ENCODE measurements at regions not wholly inside any gene's neighbourhood (a gene's known extent, or its start where the extent isn't known, plus 50 kb on each side); places are given as distances from the start of the nearest gene placed in this dataset.

DNA sequence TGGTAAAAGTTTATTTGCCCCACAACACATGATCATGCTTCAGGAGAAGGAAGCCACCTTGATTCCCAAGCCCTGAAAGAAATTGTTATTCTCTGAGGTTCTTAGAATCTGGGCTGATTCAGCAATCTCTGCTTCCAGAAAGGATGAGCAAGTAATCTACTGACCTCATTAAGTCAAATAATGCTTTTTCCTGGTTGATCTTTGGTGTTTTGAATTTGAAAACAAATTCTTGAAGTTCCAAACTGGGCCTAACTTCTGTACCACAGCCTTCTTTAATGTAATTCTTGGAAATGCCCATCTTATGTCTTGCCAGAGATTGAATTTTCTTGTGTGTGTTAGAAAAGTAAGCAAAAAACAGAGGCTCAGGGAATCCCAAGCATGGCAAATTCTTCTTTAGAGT lies 319.2 kb upstream of the DDHD1 start:
- DNase-seq (ENCODE audit: low read depth in 4 of 4, low spot score in 1 of 4), result no peak

- DNase-seq (ENCODE audit: low read depth in 4 of 4, low spot score in 1 of 4), result no peak
Measured at GRCh38 chr14:53470351-53471043, 317.4 kb upstream of the DDHD1 start.

GRCh38 chr14:53468876-53469275 lies 315.8 kb upstream of the DDHD1 start:
- no peak for DNase-seq (ENCODE audit: low read depth in 4 of 4, low spot score in 1 of 4)

GRCh38 chr14:53464376-53464775 lies 311.3 kb upstream of the DDHD1 start:
- no peak for DNase-seq (ENCODE audit: low read depth in 4 of 4, low spot score in 1 of 4)

GRCh38 chr14:53462931-53463778 lies 310.0 kb upstream of the DDHD1 start:
- no peak for DNase-seq (ENCODE audit: low read depth in 4 of 4, low spot score in 1 of 4)

GRCh38 chr14:53461858-53462257 lies 308.7 kb upstream of the DDHD1 start:
- no peak for DNase-seq (ENCODE audit: low read depth in 4 of 4, low spot score in 1 of 4)

DNA sequence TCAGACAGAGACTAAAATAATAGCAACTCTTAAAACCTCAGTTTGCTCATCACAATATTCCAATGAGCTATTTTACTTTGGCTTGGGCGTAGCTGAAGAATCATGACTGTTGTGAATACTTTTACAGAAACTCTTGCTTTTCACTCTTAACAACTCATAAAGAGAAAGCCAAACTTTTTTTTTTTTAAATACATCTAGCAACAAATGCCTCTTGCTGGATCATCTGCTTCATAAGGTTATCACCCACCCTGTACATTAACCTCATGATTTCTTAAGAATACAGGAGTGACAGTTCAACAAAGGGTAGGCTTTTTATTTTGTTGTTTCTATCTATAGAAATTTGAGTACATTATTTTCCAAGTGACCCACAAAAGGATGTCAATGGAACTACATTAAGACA lies 307.4 kb upstream of the DDHD1 start:
- DNase-seq (ENCODE audit: low read depth in 4 of 4, low spot score in 1 of 4), result no peak

- DNase-seq (ENCODE audit: low read depth in 4 of 4, low spot score in 1 of 4), result no peak
Measured at GRCh38 chr14:53458368-53458814, 305.3 kb upstream of the DDHD1 start.

GRCh38 chr14:53456931-53457330 lies 303.8 kb upstream of the DDHD1 start:
- no peak for DNase-seq (ENCODE audit: low read depth in 4 of 4, low spot score in 1 of 4)

GRCh38 chr14:53452005-53452673 lies 299.0 kb upstream of the DDHD1 start:
- DNase-seq (ENCODE audit: low read depth in 4 of 4, low spot score in 1 of 4), result no peak

GRCh38 chr14:53450871-53451270 lies 297.7 kb upstream of the DDHD1 start:
- DNase-seq (ENCODE audit: low read depth in 4 of 4, low spot score in 1 of 4), result no peak

DNA sequence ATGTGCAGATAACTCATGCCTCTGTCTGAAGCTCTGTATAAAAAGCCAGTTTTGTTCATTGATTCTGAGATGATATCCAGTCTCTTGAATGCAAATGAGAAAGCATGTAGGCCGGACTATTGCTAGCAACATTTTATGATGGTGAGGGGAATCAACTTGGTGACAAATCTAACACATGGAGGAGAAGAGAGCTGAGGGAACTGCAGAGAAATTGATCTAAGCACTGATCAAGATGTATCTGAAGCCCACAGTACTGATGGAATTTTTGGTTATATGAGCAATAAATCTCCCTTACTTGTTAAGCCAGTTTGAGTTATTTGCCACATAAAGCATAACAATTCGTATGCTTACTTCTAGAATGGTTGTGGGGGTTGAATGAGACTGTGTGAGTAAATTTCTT lies 295.6 kb upstream of the DDHD1 start:
- DNase-seq (ENCODE audit: low read depth in 4 of 4, low spot score in 1 of 4), result no peak

DNA sequence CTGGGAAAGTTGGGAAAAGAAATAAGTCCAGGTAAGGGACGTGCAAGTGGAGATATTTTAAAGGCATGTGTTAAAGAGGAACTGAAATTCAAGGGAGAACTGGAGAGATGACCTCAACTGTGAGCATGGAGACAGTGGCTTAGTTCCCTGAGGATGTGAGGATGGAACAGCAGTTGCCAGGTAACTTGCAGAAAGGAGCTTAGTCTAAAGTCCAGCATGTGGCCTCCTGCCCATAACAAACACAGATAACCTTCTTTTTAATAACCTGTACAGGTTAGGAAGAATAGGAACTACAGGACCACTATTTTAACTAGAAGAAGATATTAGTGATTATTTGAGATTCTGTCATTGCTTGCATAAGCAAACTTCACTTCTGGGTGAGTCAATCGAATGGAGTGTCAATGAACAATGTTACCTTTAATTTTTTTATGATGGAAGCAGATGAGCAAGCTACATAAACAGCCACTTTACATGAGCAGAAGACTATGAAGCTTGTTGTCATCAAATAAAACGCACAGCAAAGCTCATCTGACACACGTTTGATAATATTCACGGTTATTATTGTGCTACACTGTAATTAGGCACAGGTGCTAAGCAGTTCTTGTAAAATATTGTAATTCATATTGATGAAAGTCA lies 291.7 kb upstream of the DDHD1 start:
- no peak for DNase-seq (ENCODE audit: low read depth in 4 of 4, low spot score in 1 of 4)

DNA sequence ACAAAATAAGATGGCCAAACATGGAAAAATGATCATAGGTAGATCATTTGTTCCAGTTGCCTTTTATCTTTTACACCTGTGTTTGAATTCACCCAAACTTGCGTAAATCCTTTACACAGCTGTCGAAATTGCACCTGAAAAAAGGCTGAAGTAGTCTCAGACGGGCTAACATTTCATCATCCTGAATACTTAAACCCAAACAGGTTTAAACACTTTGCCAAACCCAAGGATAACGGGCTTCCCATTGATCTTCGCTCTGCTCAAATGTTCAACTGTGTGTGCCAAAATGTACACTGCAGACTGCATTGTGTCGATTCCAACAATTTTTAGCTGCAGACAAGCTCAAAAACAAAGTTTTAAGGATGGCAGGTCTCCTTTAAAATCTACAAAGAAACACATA lies 288.7 kb upstream of the DDHD1 start:
- no peak for DNase-seq (ENCODE audit: low read depth in 4 of 4, low spot score in 1 of 4)

DNA sequence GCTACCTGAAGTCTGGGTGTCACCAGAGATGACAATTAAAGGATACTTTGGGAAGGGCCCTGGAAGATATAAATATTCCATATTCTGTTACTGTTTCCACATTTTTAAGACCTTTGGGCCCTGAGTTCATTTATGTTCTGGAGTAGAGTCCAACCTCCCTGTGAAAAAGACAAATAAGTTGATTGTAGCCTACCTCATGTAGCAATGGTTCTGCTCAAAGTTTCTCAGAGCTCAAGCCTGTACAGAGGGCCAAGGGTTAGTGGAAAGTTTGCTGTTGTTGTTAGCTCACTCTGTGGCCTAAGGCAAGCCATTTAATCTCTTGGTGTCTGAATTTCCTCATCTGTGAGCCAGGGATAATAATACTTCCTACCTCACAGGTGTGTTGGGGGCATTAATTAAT lies 284.7 kb upstream of the DDHD1 start:
- DNase-seq (ENCODE audit: low read depth in 4 of 4, low spot score in 1 of 4), result no peak

GRCh38 chr14:53432378-53432802 lies 279.3 kb upstream of the DDHD1 start:
- DNase-seq (ENCODE audit: low read depth in 4 of 4, low spot score in 1 of 4), result no peak

DNA sequence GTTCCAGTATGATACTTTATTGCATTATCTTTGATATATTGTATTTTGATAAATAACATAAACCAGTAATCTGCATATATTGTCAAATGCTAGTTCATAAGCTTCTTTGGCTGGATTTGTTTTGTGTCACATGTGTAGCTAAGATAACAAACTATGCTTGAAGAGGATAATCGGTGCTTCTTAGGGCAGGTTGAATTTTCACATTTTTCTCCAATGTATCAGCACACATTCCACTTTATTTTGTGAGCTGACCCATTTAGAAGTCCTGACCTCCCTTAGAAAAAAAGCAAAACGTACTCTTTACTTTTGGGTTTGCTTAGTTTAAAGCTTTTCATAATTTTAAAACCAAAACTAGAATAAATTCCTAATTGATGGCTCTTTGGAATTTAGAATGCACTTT lies 277.7 kb upstream of the DDHD1 start:
- no peak for DNase-seq (ENCODE audit: low read depth in 4 of 4, low spot score in 1 of 4)

DNA sequence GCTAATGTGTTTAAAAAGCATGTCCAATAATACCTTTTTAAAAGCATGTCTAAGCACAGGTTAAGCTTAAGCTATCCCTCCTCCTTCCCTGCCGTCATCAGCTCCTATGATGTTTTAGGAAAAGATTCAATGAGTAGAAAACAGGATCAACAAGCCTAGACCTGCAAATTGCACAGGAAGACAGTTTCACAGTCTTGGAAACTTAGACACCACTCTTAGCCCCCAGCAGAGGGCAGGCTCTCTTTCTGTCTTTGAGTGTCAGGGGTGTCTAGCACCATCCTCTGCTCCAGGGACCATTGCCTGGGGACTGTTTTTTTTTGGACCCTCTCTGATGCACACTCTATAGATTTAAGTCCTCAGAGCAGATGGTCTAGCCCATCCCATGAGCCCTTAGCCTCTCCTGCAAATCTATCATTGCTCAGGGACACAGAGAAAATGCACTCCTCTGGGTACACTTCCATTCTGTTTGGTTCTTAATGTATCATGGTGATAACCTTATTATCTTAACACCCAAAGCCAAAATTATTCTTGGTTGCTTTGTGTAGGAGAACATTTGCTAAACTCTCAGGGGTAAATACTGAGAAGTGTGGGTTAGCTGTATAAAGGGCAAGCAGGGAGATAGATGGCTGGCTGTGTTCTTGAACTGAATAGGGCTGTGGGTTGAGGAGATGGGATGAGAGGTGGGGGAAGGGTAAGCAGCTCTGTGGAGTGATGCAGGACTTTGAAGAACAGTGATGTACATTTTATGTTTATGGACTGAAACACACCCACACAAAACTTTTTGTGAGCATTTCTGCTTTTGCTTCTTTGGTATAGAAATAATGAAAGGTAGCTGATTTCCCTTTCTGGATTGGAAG lies 259.9 kb upstream of the DDHD1 start:
- no peak for DNase-seq (ENCODE audit: low read depth in 4 of 4, low spot score in 1 of 4)

- no peak for DNase-seq (ENCODE audit: low read depth in 4 of 4, low spot score in 1 of 4)
Measured at GRCh38 chr14:53411125-53411524, 258.0 kb upstream of the DDHD1 start.

GRCh38 chr14:53409969-53410368 lies 256.8 kb upstream of the DDHD1 start:
- no peak for DNase-seq (ENCODE audit: low read depth in 4 of 4, low spot score in 1 of 4)

GRCh38 chr14:53409289-53409688 lies 256.2 kb upstream of the DDHD1 start:
- DNase-seq (ENCODE audit: low read depth in 4 of 4, low spot score in 1 of 4), result no peak
